Heart left ventricle (tissue), 16 donors: ENCODE measurements at regions not wholly inside any gene's neighbourhood (a gene's known extent, or its start where the extent isn't known, plus 50 kb on each side); places are given as distances from the start of the nearest gene placed in this dataset.

Experiments used
- ATAC-seq, 4 donors: fragments of 200-7000 bp; cut with Tn5 transposase; one replicate each; pipeline ENCODE4 v1.9.1; 2020 to 2022; ENCODE audit warnings: moderate library complexity in 4 of 4, mild to moderate bottlenecking in 3 of 4, moderate number of reproducible peaks in 1 of 4
- DNase-seq, 5 donors: peaks; one replicate each; pipeline ENCODE4 v3.0.0-alpha.2; 2020
- H3K27ac ChIP-seq, 12 donors: fragments of 200-600 bp; sonication (generic) in 4 of 12; one replicate each; pipeline versions ENCODE4 v1.5.0 to v1.8.0; 2016 to 2022; ENCODE audit warnings: mild to moderate bottlenecking in 2 of 12
- H3K27me3 ChIP-seq, 9 donors: fragments of 200-600 bp; sonication (generic) in 2 of 9; one replicate each; pipeline versions ENCODE4 v1.5.1 to v1.8.0; 2016 to 2022; ENCODE audit warnings: mild to moderate bottlenecking in 3 of 9
- H3K36me3 ChIP-seq, 9 donors: fragments of 200-600 bp; sonication (generic) in 2 of 9; one replicate each; pipeline versions ENCODE4 v1.5.0 to v1.8.0; 2018 to 2022; ENCODE audit warnings: mild to moderate bottlenecking in 2 of 9
- H3K4me1 ChIP-seq, 12 donors: fragments of 200-600 bp; sonication (generic) in 4 of 12; one replicate each; pipeline versions ENCODE4 v1.5.0 to v1.8.0; 2016 to 2022; ENCODE audit warnings: mild to moderate bottlenecking in 3 of 12
- H3K4me3 ChIP-seq, 12 donors: fragments of 200-600 bp; sonication (generic) in 4 of 12; one replicate each; pipeline versions ENCODE4 v1.5.0 to v1.8.0; 2017 to 2022; ENCODE audit warnings: mild to moderate bottlenecking in 9 of 12, moderate library complexity in 4 of 12
- H3K9me3 ChIP-seq, 12 donors: fragments of 200-600 bp; sonication (generic) in 4 of 12; one replicate each; pipeline versions ENCODE4 v1.5.0 to v1.8.0; 2016 to 2022; ENCODE audit warnings: mild to moderate bottlenecking in 1 of 12
- CTCF ChIP-seq, 12 donors: fragments of 200-600 bp; sonication (generic) in 4 of 12; IDR thresholded peaks; one replicate each; pipeline versions ENCODE4 v1.5.0 to v1.8.0; 2018 to 2022; ENCODE audit warnings: antibody characterized with exemption in 12 of 12, mild to moderate bottlenecking in 5 of 12
- POLR2A ChIP-seq, 2 donors: fragments of 450-650 bp; IDR thresholded peaks; one replicate each; pipeline ENCODE4 v1.6.1; 2017; ENCODE audit warnings: antibody characterized with exemption in 2 of 2, mild to moderate bottlenecking in 2 of 2, moderate library complexity in 2 of 2
- WGBS, 4 donors: extraction: QIAGEN DNeasy Blood & Tissue Kit in 2 of 4; methylation state at CpG; one replicate each; pipeline versions ENCODE4 v1.1.5 to v1.1.7; 2013 to 2018; 5-methylcytosine and 5-hydroxymethylcytosine counted together
- intact Hi-C, 10 donors: fragments of 100-400 bp; cut with DNase I; formaldehyde crosslinking; loops; one replicate each; pipeline versions ENCODE4 v1.11.1 to v1.14.2; 2022
- donor health status: ischemic (EF 13 %, LVEDD 7.1; RV severe dilation, severe dysfunction).
- donor health status: healthy with polysubstance abuse.
- donor health status: DM: no; HTN: yes; CAD: no.
- donor health status: DM: no; HTN: no; CAD: no.
- donor health status: ischemic (EF 25% LVEDD 6.9; RV normal size, moderate dysfunction).
- donor health status: ischemic (EF 25% LVEDD 5.7; RV mildly dilated, moderate dysfunction).
- donor health status: healthy.
- donor health status: DM: yes; HTN: yes; CAD: no.
- donor health status: ischemic (EF 35%, LVEDD 5.7; RV mildly dilated, moderate dysfunction).
- donor health status: nonischemic (EF 11% LVEDD 7.7; RV severe dilation, severe dysfunction).
- donor health status: DM: yes; HTN: yes; CAD: no.
- donor health status: PGD.
- donor health status: ischemic (EF 29% LVEDD 5.4; RV normal size, mild dysfunction).
- donor health status: nonischemic (EF 23%, LVEDD 6.1; RV moderate dilation, normal function).

GRCh38 chr3:117567906-117568305, 858.3 kb downstream of the TUSC7 start:
- intact Hi-C loops = no loop called here
- no peaks in the 10 kb centered on the region for H3K36me3 ChIP-seq
- H3K27ac ChIP-seq = no peak overlapping the region
- DNase-seq (no peak), ATAC-seq (no peak)
- TF ChIP-seq CTCF (IDR thresholded peaks at IDR 0.05) = no peak
- no peak for TF ChIP-seq POLR2A (IDR thresholded peaks at IDR 0.05)
- no peaks in the 10 kb centered on the region for H3K27me3 ChIP-seq
- no peaks in the 10 kb centered on the region for H3K9me3 ChIP-seq
- no peaks in the 10 kb centered on the region for H3K4me1 ChIP-seq
- H3K4me3 ChIP-seq = no peak overlapping the region

GRCh38 chr3:117572786-117573185, 863.2 kb downstream of the TUSC7 start:
- no peak overlapping the region for H3K27ac ChIP-seq
- no peak for ATAC-seq
- no peak for DNase-seq
- 79 to 90% (median 88%) methylated on average over 1 of the region's 1 CpG for WGBS, 4 donors
- TF ChIP-seq CTCF (IDR thresholded peaks at IDR 0.05) = no peak
- no peak for TF ChIP-seq POLR2A (IDR thresholded peaks at IDR 0.05)
- H3K4me1 ChIP-seq = no peaks in the 10 kb centered on the region
- intact Hi-C loops = no loop called here
- no peak overlapping the region for H3K4me3 ChIP-seq
- no peaks in the 10 kb centered on the region for H3K27me3 ChIP-seq
- no peaks in the 10 kb centered on the region for H3K36me3 ChIP-seq
- H3K9me3 ChIP-seq = no peaks in the 10 kb centered on the region

GRCh38 chr3:117580806-117581205, 871.2 kb downstream of the TUSC7 start:
- H3K4me1 ChIP-seq = no peaks in the 10 kb centered on the region
- WGBS, 4 donors = 56 to 64% (median 59%) methylated on average over 2 of the region's 2 CpGs
- TF ChIP-seq POLR2A (IDR thresholded peaks at IDR 0.05) (no peak), CTCF (IDR thresholded peaks at IDR 0.05) (no peak)

GRCh38 chr3:117586161-117586560, 876.6 kb downstream of the TUSC7 start:
- H3K4me3 ChIP-seq = no peak overlapping the region
- H3K9me3 ChIP-seq = no peaks in the 10 kb centered on the region
- H3K4me1 ChIP-seq = no peaks in the 10 kb centered on the region
- DNase-seq (no peak), ATAC-seq (no peak)
- no peak overlapping the region for H3K27ac ChIP-seq
- H3K36me3 ChIP-seq = no peaks in the 10 kb centered on the region
- no peaks in the 10 kb centered on the region for H3K27me3 ChIP-seq
- TF ChIP-seq POLR2A (IDR thresholded peaks at IDR 0.05) (no peak), CTCF (IDR thresholded peaks at IDR 0.05) (no peak)
- intact Hi-C loops = no loop called here

More at GRCh38 chr3:117580806-117581205, 871.2 kb downstream of the TUSC7 start:
- H3K27me3 ChIP-seq = peaks cover 0 to 3% (median 0%) of the 10 kb centered on the region in 9 donors
- no peak for DNase-seq
- H3K4me3 ChIP-seq = no peak overlapping the region
- H3K9me3 ChIP-seq = no peaks in the 10 kb centered on the region
- ATAC-seq = no peak
- intact Hi-C loops = no loop called here
- no peaks in the 10 kb centered on the region for H3K36me3 ChIP-seq
- H3K27ac ChIP-seq = no peak overlapping the region
